IgD-negative memory B cell (primary cell): ENCODE measurements at regions not wholly inside any gene's neighbourhood (a gene's known extent, or its start where the extent isn't known, plus 50 kb on each side); places are given as distances from the start of the nearest gene placed in this dataset.

ENCODE experiments used
- H3K27ac Mint-ChIP-seq, 3 donors: one replicate each; pipeline ENCODE4 v1.8.0; 2020 to 2022; ENCODE audit warnings: mild to moderate bottlenecking in 3 of 3, mixed read lengths in 3 of 3, moderate library complexity in 1 of 3
- H3K27me3 Mint-ChIP-seq: one replicate; pipeline ENCODE4 v1.8.0; 2021; ENCODE audit warnings: mixed read lengths
- H3K36me3 Mint-ChIP-seq: one replicate; pipeline ENCODE4 v1.8.0; 2020; ENCODE audit warnings: mild to moderate bottlenecking, mixed read lengths
- H3K4me1 Mint-ChIP-seq, 3 donors: one replicate each; pipeline ENCODE4 v1.8.0; 2020 to 2022; ENCODE audit warnings: mixed read lengths in 3 of 3, mild to moderate bottlenecking in 1 of 3
- H3K4me3 Mint-ChIP-seq, 4 donors: one replicate each; pipeline ENCODE4 v1.8.0; 2020 to 2022; ENCODE audit warnings: mild to moderate bottlenecking in 4 of 4, mixed read lengths in 4 of 4, moderate library complexity in 3 of 4
- H3K9me3 Mint-ChIP-seq, 3 donors: one replicate each; pipeline ENCODE4 v1.8.0; 2020 to 2021; ENCODE audit warnings: mixed read lengths in 3 of 3, mild to moderate bottlenecking in 1 of 3

DNA sequence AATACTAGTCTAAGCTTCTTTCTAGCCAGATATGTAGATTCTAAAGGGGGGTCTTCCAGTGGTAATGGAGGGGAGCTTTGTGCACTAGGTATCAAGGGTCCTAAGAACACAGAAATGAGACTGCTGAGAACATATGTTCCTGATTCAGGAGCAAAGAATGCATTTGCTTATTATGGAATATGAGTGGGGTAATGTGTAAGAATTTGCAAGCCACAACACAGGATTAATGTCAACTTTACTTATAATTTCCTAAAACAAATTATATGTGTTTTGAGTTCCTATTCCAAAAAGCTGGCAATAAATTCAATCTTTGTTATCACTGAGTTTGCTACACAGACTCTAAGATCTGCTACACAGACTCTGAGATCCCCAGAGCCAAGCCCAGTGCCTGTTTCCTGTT is 357.0 kb upstream of the PTBP2 start:
- Mint-ChIP-seq H3K36me3 (peaks cover 2% of the 10 kb centered on the region), H3K4me3 (no peak overlapping the region), H3K4me1 (no peaks in the 10 kb centered on the region), H3K9me3 (peaks cover 0 to 3% (median 0%) of the 10 kb centered on the region in 3 donors), H3K27me3 (peaks cover 2% of the 10 kb centered on the region), H3K27ac (no peak overlapping the region)

DNA sequence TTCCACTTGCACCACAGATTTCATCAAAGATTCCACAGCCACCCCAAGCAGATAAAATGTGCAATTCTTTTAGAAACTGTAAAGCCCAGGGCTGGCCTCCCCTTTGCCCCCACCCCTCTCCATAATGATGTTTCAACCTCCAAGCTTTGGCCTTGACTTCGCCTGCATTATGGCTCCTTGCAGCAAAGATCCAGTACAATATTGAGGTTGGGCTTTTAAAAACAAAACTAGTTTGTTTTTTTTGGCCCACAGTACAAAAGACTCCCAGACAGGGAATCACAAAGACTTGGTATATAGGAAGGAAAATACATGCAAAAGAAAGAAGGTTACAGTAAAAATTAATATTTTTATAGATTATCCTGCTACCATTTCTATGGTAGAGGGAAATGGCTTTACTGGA is 356.5 kb upstream of the PTBP2 start:
- Mint-ChIP-seq H3K27me3 (peaks cover 2% of the 10 kb centered on the region), H3K27ac (no peak overlapping the region), H3K9me3 (peaks cover 0 to 3% (median 0%) of the 10 kb centered on the region in 3 donors), H3K36me3 (peaks cover 2% of the 10 kb centered on the region), H3K4me3 (no peak overlapping the region), H3K4me1 (no peaks in the 10 kb centered on the region)

DNA sequence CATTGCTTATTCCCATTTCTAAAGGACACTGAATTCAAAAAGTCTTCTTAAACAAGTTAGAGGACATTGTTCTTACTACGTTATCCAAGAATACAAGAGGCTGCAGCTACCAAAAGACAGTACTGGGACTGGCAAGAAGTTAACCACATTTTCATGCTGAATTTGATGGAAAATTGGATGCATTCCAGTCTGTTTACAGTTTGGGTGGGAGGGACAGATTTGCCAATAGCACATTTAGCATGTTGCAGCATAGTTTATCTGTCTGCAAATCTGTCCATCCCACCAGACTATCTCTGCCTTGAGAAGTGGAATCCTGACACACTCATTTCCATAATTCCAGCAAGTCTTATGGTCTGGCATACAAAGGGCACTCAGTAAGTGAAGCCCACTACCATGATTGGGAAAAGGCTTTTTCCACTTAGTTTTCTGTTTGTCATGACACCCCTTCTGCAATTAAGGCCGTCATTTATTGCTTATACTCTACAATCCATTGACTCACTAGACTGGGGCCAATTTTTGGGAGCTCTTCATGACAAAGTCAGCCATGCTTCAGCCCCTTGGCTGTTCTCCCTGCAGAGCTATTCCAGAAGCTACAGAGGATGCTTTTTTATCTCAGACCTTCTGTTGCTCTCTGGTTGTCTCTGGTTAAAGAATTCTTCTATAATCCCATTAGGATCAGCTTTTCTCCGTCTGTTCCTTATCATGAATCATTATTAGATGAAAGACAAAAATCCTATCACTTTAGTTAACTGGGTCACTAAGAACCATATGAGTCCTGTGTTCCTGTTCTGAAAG is 355.8 kb upstream of the PTBP2 start:
- Mint-ChIP-seq H3K4me3 (no peak overlapping the region), H3K36me3 (peaks cover 2% of the 10 kb centered on the region), H3K27ac (no peak overlapping the region), H3K27me3 (peaks cover 1% of the 10 kb centered on the region), H3K9me3 (peaks cover 0 to 3% (median 2%) of the 10 kb centered on the region in 3 donors), H3K4me1 (no peaks in the 10 kb centered on the region)

DNA sequence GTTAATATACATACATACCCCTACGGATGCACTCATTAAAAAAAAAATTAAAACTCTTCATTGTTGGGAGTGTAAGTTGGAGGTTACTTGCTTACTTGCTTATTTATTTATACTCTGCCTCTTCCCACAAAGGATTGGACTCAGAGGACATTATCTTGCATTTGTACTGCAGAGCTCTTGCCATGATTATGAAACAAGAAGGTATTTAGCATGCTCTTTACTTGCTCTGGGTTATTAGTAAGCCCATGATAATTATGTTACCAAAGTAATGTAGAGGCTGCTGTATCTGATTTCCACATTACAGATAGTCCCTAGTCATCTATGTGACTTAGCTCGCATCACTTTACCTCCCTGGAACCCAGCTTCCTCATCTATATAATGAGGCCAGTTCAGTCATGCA is 355.1 kb upstream of the PTBP2 start:
- no peak overlapping the region for H3K4me3 Mint-ChIP-seq
- no peaks in the 10 kb centered on the region for H3K4me1 Mint-ChIP-seq
- peaks cover 0 to 3% (median 2%) of the 10 kb centered on the region in 3 donors for H3K9me3 Mint-ChIP-seq
- H3K27ac Mint-ChIP-seq, result no peak overlapping the region
- peaks cover 2% of the 10 kb centered on the region for H3K36me3 Mint-ChIP-seq
- no peaks in the 10 kb centered on the region for H3K27me3 Mint-ChIP-seq

DNA sequence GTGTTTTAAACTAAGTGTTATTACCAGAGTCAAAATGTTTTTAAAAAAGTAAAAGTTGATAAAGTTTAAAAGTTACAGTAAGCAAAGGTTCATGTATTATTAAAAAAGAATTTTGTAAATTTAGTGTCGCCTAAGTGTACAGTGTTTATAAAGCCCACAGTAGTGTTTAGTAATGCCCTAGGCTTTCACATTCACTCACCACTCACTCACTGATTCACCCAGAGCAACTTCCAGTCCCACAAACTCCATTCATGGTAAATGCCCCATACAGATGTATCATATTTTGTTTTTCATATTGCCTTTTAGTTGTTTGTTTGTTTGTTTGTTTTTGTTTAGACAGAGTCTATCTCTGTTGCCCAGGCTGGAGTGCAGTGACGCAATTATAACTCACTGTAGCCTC is 353.8 kb upstream of the PTBP2 start:
- H3K9me3 Mint-ChIP-seq, result peaks cover 0 to 3% (median 2%) of the 10 kb centered on the region in 3 donors
- no peaks in the 10 kb centered on the region for H3K27me3 Mint-ChIP-seq
- no peak overlapping the region for H3K27ac Mint-ChIP-seq
- peaks cover 2% of the 10 kb centered on the region for H3K36me3 Mint-ChIP-seq
- H3K4me3 Mint-ChIP-seq, result no peak overlapping the region
- H3K4me1 Mint-ChIP-seq, result no peaks in the 10 kb centered on the region

DNA sequence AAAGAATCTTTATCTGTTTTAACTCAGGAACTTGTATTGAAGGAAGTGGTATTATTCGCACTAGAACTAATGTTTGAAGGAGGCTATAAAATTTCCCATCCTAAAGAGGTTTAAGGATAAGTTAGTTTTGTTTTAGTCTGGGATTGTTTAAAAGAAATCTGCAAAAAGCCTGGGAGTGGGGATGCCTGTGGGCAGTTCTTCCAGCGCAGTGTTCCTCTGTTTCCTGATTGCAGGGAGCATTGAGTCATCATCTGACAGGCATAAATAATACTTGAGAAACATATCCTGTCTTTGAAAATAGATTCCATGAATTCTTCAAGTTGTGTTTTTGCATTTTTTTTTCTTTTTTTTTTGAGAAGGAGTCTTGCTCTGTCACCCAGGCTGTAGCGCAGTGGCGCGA is 350.8 kb upstream of the PTBP2 start:
- Mint-ChIP-seq H3K27me3 (no peaks in the 10 kb centered on the region), H3K36me3 (peaks cover 2% of the 10 kb centered on the region), H3K27ac (no peak overlapping the region), H3K9me3 (peaks cover 0 to 2% (median 0%) of the 10 kb centered on the region in 3 donors), H3K4me3 (no peak overlapping the region), H3K4me1 (no peaks in the 10 kb centered on the region)

DNA sequence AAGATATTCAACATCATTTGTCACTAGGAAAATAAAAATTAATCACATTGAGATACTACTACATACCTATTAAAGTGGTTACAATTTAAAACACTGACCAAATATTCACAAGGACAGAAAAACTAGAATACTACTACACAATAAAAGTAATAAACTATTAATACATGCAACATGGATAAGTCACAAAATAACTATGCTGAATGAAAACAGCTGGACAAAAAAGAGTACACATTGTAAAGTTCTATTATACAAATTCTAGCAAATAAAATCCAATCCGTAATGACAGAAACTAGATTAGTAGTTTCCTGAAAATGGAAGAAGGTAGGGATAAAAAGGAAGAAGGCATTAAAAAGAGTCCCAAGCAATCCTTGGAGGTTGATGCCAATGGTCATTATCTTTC is 348.7 kb upstream of the PTBP2 start:
- Mint-ChIP-seq H3K4me1 (no peaks in the 10 kb centered on the region), H3K4me3 (no peak overlapping the region), H3K9me3 (peaks cover 0 to 11% (median 0%) of the 10 kb centered on the region in 3 donors), H3K27ac (no peak overlapping the region), H3K27me3 (no peaks in the 10 kb centered on the region), H3K36me3 (peaks cover 2% of the 10 kb centered on the region)

DNA sequence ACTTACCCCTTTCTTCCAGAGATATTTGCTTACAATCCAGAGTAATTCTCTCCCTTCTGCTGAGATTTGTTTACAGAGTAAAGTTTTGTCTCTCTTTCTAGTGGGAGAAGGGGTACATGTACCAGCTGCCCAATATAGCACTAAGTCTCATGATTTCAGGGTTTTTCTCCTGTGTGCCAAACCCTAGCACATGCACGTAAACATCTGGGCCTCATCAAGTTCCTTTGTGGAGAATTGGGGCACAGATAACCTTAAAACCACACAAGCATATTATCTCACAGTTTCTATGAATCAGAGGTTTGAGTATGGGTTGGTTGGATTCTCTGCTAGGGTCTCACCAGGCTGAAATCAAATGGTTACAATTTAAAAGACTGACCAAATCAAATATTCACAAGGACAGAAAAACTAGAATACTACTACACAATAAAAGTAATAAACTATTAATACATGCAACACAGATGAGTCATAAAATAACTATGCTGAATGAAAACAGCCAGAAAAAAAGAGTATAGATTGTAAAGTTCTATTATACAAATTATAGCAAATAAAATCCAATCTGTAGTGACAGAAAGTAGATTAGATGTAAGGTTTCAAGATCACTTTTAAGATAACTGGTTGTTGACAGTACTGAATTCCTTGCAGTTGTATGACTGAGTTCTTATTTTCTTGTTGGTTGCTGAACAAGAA is 347.4 kb upstream of the PTBP2 start:
- no peaks in the 10 kb centered on the region for H3K27me3 Mint-ChIP-seq
- no peaks in the 10 kb centered on the region for H3K36me3 Mint-ChIP-seq
- H3K4me1 Mint-ChIP-seq, result peaks cover 0 to 2% (median 0%) of the 10 kb centered on the region in 3 donors
- H3K4me3 Mint-ChIP-seq, result no peak overlapping the region
- peaks cover 0 to 15% (median 0%) of the 10 kb centered on the region in 3 donors for H3K9me3 Mint-ChIP-seq
- H3K27ac Mint-ChIP-seq, result no peak overlapping the region

DNA sequence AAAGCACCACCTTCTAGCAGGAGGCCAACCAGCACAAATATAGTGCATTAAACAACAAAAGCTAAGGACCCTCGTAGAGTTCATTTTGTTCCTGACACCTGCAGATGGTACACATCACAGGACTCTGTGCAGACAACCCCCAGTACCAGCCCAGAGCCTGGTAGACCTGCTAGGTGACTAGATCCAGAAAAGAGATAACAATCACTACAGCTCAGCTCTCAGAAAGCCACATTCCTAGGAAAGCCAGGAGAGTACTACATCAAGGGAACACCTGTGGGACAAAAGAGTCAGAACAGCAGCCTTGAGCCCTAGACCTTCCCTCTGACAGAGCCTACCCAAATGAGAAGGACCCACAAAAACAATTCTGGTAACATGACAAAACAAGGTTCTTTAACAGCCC is 344.7 kb upstream of the PTBP2 start:
- Mint-ChIP-seq H3K27me3 (no peaks in the 10 kb centered on the region), H3K27ac (no peak overlapping the region), H3K36me3 (no peaks in the 10 kb centered on the region), H3K4me1 (peaks cover 0 to 2% (median 0%) of the 10 kb centered on the region in 3 donors), H3K4me3 (no peak overlapping the region), H3K9me3 (peaks cover 0 to 16% (median 0%) of the 10 kb centered on the region in 3 donors)

DNA sequence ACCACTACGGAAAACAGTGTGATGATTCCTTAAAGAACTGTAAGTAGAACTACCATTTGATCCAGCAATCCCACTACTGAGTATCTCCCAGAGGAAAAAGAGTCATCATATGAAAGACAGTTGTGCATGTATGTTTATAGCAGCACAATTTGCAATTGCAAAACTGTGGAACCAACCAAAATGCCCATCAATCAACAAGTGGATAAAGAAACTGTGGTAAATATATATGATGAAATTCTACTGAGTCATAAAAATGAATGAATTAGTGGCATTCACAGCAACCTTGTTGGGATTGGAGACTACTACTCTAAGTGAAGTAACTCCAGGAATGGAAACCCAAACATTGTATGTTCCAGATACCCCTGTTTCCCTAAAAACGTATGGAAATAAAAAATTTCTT is 337.0 kb upstream of the PTBP2 start:
- Mint-ChIP-seq H3K27me3 (no peaks in the 10 kb centered on the region), H3K27ac (no peak overlapping the region), H3K4me3 (no peak overlapping the region), H3K4me1 (no peaks in the 10 kb centered on the region), H3K36me3 (no peaks in the 10 kb centered on the region), H3K9me3 (peaks cover 3 to 26% (median 9%) of the 10 kb centered on the region in 3 donors)

DNA sequence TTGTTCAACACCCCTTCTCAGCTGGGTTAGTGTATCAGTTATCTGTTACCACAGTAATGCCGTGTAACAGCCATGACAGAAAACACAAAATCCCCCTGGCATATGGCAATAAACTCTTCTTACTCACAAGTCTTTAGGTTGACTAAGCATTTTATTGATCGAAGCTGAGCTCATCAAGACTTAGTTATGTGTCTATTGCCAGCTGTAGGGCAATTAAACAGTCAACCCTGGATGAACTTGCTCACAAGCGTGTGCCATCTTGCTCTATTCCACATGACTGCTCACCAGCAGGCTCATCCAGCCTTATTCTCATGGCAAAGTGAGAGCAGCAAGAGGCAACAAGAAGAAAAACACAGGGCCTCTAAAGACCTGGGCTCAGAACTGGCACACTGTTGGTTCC is 333.8 kb upstream of the PTBP2 start:
- H3K27ac Mint-ChIP-seq, result no peak overlapping the region
- H3K4me1 Mint-ChIP-seq, result no peaks in the 10 kb centered on the region
- H3K9me3 Mint-ChIP-seq, result peaks cover 6 to 18% (median 9%) of the 10 kb centered on the region in 3 donors
- no peaks in the 10 kb centered on the region for H3K36me3 Mint-ChIP-seq
- H3K27me3 Mint-ChIP-seq, result no peaks in the 10 kb centered on the region
- no peak overlapping the region for H3K4me3 Mint-ChIP-seq

DNA sequence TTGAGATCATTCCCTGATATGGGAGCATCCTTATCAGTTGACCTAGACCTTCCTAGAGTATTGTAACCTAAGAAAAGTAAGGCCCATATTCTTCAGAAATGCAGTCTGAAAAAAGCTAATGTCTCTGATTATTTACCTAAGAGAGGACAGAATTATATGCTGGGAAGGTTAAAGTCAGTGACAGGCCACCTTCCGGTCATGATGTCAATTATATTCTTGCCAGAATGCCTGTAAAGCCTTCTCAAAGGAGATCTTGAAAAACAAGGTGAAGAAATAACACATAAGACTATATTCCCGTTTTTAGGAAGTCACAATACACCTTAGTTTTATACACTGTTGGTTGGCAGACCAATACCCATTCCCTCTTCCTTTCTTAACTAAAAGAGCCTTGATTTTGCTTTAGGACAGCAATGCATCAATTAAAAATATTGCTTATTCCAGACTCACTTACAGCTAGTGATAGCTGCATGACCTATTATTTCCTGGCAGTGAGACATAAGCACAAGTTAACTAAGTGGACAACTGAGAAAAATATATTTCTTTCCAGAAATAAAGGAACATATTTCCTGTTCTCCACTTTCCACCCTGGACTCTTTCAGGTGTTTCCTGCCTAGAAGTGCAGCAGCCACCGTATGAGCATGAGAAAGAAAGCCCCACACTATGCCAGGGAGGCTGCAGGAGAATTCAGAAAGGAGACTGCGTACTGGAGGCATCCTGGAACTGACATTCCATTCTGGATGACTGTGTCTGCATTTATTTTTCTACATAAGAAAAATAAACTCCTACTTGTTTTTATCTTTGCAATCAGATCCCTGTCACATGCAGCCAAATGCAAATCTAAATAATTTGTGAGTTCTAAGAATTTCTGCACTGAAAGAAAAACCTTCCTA is 332.9 kb upstream of the PTBP2 start:
- Mint-ChIP-seq H3K4me3 (no peak overlapping the region), H3K27me3 (no peaks in the 10 kb centered on the region), H3K27ac (no peak overlapping the region), H3K36me3 (no peaks in the 10 kb centered on the region), H3K4me1 (no peaks in the 10 kb centered on the region), H3K9me3 (peaks cover 5 to 13% (median 9%) of the 10 kb centered on the region in 3 donors)

DNA sequence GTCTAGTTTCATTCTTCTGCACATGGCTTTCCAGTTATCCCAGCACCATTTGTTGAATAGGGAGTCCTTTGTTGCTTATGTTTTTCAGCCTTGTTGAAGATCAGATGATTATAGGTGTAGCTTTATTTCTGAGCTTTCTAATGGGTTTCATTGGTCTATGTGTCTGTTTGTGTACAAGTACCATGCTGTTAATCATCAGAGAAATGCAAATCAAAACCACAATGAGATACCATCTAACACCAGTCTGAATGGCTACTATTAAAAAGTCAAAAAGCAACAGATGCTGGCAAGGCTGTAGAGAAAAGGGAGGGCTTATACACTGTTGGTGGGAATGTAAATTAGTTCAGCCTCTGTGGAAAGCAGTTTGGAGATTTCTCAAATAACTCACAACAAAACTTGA is 321.5 kb upstream of the PTBP2 start:
- no peaks in the 10 kb centered on the region for H3K4me1 Mint-ChIP-seq
- H3K4me3 Mint-ChIP-seq, result no peak overlapping the region
- H3K27ac Mint-ChIP-seq, result no peak overlapping the region
- peaks cover 0 to 5% (median 4%) of the 10 kb centered on the region in 3 donors for H3K9me3 Mint-ChIP-seq
- no peaks in the 10 kb centered on the region for H3K27me3 Mint-ChIP-seq
- H3K36me3 Mint-ChIP-seq, result no peaks in the 10 kb centered on the region

DNA sequence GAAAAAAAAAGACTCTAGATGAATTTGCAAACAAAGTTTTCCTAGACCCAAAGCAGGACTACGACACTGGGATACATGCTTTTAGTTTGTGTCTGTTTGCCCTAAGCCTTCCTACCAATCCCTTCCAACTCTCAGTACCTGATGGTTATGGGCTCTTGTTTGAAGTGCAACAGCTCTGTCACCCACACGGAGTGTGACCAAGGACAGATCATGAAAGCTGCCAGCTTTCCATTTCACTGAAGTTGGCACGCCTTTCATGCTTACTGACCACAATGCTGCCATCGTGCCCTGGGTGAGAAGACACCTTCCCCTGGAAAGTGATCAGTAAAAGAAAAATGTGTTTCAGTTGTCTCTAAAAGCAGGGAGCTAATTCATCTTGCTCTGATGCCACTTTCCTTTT is 312.5 kb upstream of the PTBP2 start:
- Mint-ChIP-seq H3K9me3 (peaks cover 1 to 3% (median 2%) of the 10 kb centered on the region in 3 donors), H3K4me1 (no peaks in the 10 kb centered on the region), H3K27me3 (no peaks in the 10 kb centered on the region), H3K36me3 (no peaks in the 10 kb centered on the region), H3K27ac (peak overlapping the region in 1 of 3 donors; percentile 78), H3K4me3 (no peak overlapping the region)

DNA sequence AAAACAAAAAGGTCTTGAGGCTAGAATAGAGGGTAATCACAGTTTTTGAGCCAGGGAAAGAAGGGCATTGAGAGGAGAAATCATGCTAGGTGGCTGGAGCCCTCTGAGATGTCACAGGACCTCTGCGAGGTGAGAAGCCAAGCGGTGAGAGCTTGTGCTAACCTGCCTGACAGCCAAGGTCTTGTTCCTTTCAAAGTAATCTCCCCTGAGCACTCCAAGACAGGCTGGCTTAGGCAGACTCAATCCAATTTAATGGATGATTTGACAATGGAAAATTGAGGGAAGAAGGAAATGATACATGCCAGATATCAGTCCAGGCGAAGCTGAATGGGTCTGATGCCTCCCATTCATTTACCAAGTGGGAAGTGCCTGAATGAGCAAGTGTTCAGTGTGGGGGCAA is 311.9 kb upstream of the PTBP2 start:
- Mint-ChIP-seq H3K4me3 (no peak overlapping the region), H3K27ac (peak overlapping the region in 1 of 3 donors; percentile 78), H3K4me1 (no peaks in the 10 kb centered on the region), H3K9me3 (peaks cover 1 to 4% (median 3%) of the 10 kb centered on the region in 3 donors), H3K36me3 (no peaks in the 10 kb centered on the region), H3K27me3 (no peaks in the 10 kb centered on the region)
